CD4-positive, alpha-beta T cell (primary cell): ENCODE measurements at regions not wholly inside any gene's neighbourhood (a gene's known extent, or its start where the extent isn't known, plus 50 kb on each side); places are given as distances from the start of the nearest gene placed in this dataset.

ENCODE experiments used
- ATAC-seq: fragments of 200-7000 bp; cut with Tn5 transposase; one replicate; pipeline ENCODE4 v1.10.0; 2022; ENCODE audit warnings: mild to moderate bottlenecking; ENCODE audit not compliant: poor library complexity
- CTCF ChIA-PET: fragments of 350-600 bp; sonication (Branson Sonifier 250); formaldehyde crosslinking; loops from one replicate; lab custom pipeline; 2021; ENCODE audit warnings: antibody characterized with exemption, inconsistent platforms; lab: Charles Lee
- POLR2A ChIA-PET: fragments of 350-600 bp; sonication (Branson Sonifier 250); formaldehyde crosslinking; loops from one replicate; lab custom pipeline; 2021; ENCODE audit warnings: antibody characterized with exemption, inconsistent platforms; lab: Charles Lee
- DNase-seq, 14 experiments: peaks; one replicate each; pipeline ENCODE4 v3.0.0-alpha.2; 2013 to 2020; ENCODE audit warnings: mixed read lengths in 2 of 14
- H3K27ac ChIP-seq, 2 donors: one replicate each; pipeline versions ENCODE4 v1.5.1 to v1.7.0; 2013; ENCODE audit warnings: low read length in 2 of 2, low read depth in 1 of 2, mild to moderate bottlenecking in 1 of 2
- H3K27me3 ChIP-seq, 2 experiments: 1 replicate in 1 of 2; 2 replicates in 1 of 2; pipeline versions ENCODE4 v1.6.1 to v1.7.0; 2013; ENCODE audit warnings: low read length in 2 of 2, control low read depth in 1 of 2, mild to moderate bottlenecking in 1 of 2, moderate library complexity in 1 of 2; ENCODE audit not compliant: insufficient read depth in 2 of 2, control insufficient read depth in 1 of 2
- H3K36me3 ChIP-seq: one replicate; pipeline ENCODE4 v1.6.1; 2013; ENCODE audit warnings: low read length, control low read depth; ENCODE audit not compliant: insufficient read depth
- H3K4me1 ChIP-seq: one replicate; pipeline ENCODE4 v1.6.1; 2013; ENCODE audit warnings: low read length, control low read depth; ENCODE audit not compliant: insufficient read depth
- H3K4me3 ChIP-seq: one replicate; pipeline ENCODE4 v1.5.1; 2013; ENCODE audit warnings: mild to moderate bottlenecking, low read length, moderate library complexity
- H3K9me3 ChIP-seq, 2 experiments: 1 replicate in 1 of 2; 2 replicates in 1 of 2; pipeline versions ENCODE4 v1.6.1 to v1.7.0; 2013; ENCODE audit warnings: low read length in 2 of 2, mild to moderate bottlenecking in 2 of 2, control low read depth in 1 of 2, moderate library complexity in 1 of 2; ENCODE audit not compliant: control insufficient read depth in 1 of 2, insufficient read depth in 1 of 2
- H3K27ac Mint-ChIP-seq: one replicate; pipeline ENCODE4 v1.8.0; 2020; ENCODE audit warnings: mixed read lengths
- H3K27me3 Mint-ChIP-seq: one replicate; pipeline ENCODE4 v1.8.0; 2021; ENCODE audit warnings: mixed read lengths
- H3K36me3 Mint-ChIP-seq: one replicate; pipeline ENCODE4 v1.8.0; 2021; ENCODE audit warnings: low read depth, mixed read lengths
- H3K4me1 Mint-ChIP-seq: one replicate; pipeline ENCODE4 v1.8.0; 2021; ENCODE audit warnings: low read depth, mixed read lengths
- H3K4me3 Mint-ChIP-seq: one replicate; pipeline ENCODE4 v1.8.0; 2020; ENCODE audit warnings: mild to moderate bottlenecking, mixed read lengths
- H3K9me3 Mint-ChIP-seq: one replicate; pipeline ENCODE4 v1.8.0; 2020; ENCODE audit warnings: mixed read lengths
- CTCF ChIP-seq: fragments of 200-600 bp; IDR thresholded peaks from one replicate; pipeline ENCODE4 v1.8.0; 2022; ENCODE audit warnings: antibody characterized with exemption, mild to moderate bottlenecking
- intact Hi-C, 2 experiments: fragments of 100-400 bp; cut with DNase I in 1 of 2; cut with micrococcal nuclease in 1 of 2; formaldehyde crosslinking; loops; one replicate each; pipeline versions ENCODE4 v1.15.1 to v1.9.0; 2023 to 2025; cut with DNase I, micrococcal nuclease

- ChIA-PET CTCF (no interaction called here), POLR2A (no interaction called here)
- Histone ChIP-seq H3K27ac (no peak overlapping the region), H3K9me3 (no peaks in the 10 kb centered on the region), H3K36me3 (no peaks in the 10 kb centered on the region), H3K4me3 (no peak overlapping the region), H3K27me3 (no peaks in the 10 kb centered on the region), H3K4me1 (no peaks in the 10 kb centered on the region)
- H3K4me3 Mint-ChIP-seq = no peak overlapping the region
- ATAC-seq (no peak), DNase-seq (no peak)
- no peak for TF ChIP-seq CTCF
- H3K27ac Mint-ChIP-seq = no peak overlapping the region
- no peaks in the 10 kb centered on the region for H3K27me3 Mint-ChIP-seq
- H3K36me3 Mint-ChIP-seq = no peaks in the 10 kb centered on the region
- H3K9me3 Mint-ChIP-seq = peaks cover 2% of the 10 kb centered on the region
- intact Hi-C loops = no loop called here
- H3K4me1 Mint-ChIP-seq = peaks cover 33% of the 10 kb centered on the region
Observed at GRCh38 chrX:13256603-13257002, 63.2 kb downstream of the ATXN3L start.

- DNase-seq (no peak), ATAC-seq (no peak)
- ChIA-PET CTCF (interaction anchor here (1.0 kb wide), 1 partner anchor 10 kb away, joined by 3 read pairs; no protein-coding TSS in a partner anchor), POLR2A (interaction anchor here (0.8 to 1.2 kb wide), 2 partner anchors 173 to 233 kb away, joined by 3 read pairs; no protein-coding TSS in a partner anchor)
- Mint-ChIP-seq H3K27me3 (no peaks in the 10 kb centered on the region), H3K27ac (no peak overlapping the region), H3K4me3 (no peak overlapping the region), H3K36me3 (no peaks in the 10 kb centered on the region), H3K9me3 (peaks cover 2% of the 10 kb centered on the region), H3K4me1 (peaks cover 33% of the 10 kb centered on the region)
- H3K27ac ChIP-seq = no peak overlapping the region
- no peaks in the 10 kb centered on the region for H3K27me3 ChIP-seq
- intact Hi-C loops = no loop called here
- TF ChIP-seq CTCF = no peak
- H3K4me3 ChIP-seq = no peak overlapping the region
- H3K4me1 ChIP-seq = no peaks in the 10 kb centered on the region
- H3K9me3 ChIP-seq = no peaks in the 10 kb centered on the region
- no peaks in the 10 kb centered on the region for H3K36me3 ChIP-seq
Observed at GRCh38 chrX:13254870-13255269, 65.0 kb downstream of the ATXN3L start.

- no peak for TF ChIP-seq CTCF
- no peaks in the 10 kb centered on the region for H3K4me1 ChIP-seq
- no peak overlapping the region for H3K4me3 ChIP-seq
- H3K9me3 ChIP-seq = no peaks in the 10 kb centered on the region
- Mint-ChIP-seq H3K27me3 (no peaks in the 10 kb centered on the region), H3K4me3 (no peak overlapping the region), H3K27ac (no peak overlapping the region), H3K36me3 (no peaks in the 10 kb centered on the region), H3K9me3 (peaks cover 2% of the 10 kb centered on the region), H3K4me1 (peaks cover 33% of the 10 kb centered on the region)
- no peaks in the 10 kb centered on the region for H3K36me3 ChIP-seq
- no peaks in the 10 kb centered on the region for H3K27me3 ChIP-seq
- ATAC-seq (no peak), DNase-seq (peak in 1 of 14 experiments; percentile 23)
- POLR2A ChIA-PET = interaction anchor here (0.8 to 1.2 kb wide), 2 partner anchors 172 to 234 kb away, joined by 3 read pairs; no protein-coding TSS in a partner anchor
- H3K27ac ChIP-seq = no peak overlapping the region
- intact Hi-C loops = no loop called here
- CTCF ChIA-PET = interaction anchor here (1.0 kb wide), 1 partner anchor 11 kb away, joined by 3 read pairs; no protein-coding TSS in a partner anchor
Observed at GRCh38 chrX:13254076-13254785, 65.6 kb downstream of the ATXN3L start.
